GM18951 (cell line): ENCODE measurements at regions not wholly inside any gene's neighbourhood (a gene's known extent, or its start where the extent isn't known, plus 50 kb on each side); places are given as distances from the start of the nearest gene placed in this dataset.

Source experiments
- POLR2A ChIP-seq: IDR thresholded peaks from 4 replicates; pipeline ENCODE4 v1.6.1; 2011; ENCODE audit warnings: mild to moderate bottlenecking; ENCODE audit not compliant: insufficient read length, insufficient read depth; ENCODE audit errors: extremely low read depth
- in situ Hi-C: fragments of 300-500 bp; cut with MboI; formaldehyde crosslinking; loops from one replicate; pipeline ENCODE4 v1.12.0; 2022; ENCODE audit warnings: low sequenced_read_pairs, mixed read lengths, inconsistent platforms; ENCODE audit not compliant: unreplicated experiment

- in situ Hi-C loops = no loop called here
- no peak for TF ChIP-seq POLR2A
These were observed 485.1 kb downstream of the SOX5 start for GRCh38 chr12:23464241-23464812.

GRCh38 chr12:23472329-23472971 is 477.0 kb downstream of the SOX5 start:
- no peak for TF ChIP-seq POLR2A
- in situ Hi-C loops = no loop called here

DNA sequence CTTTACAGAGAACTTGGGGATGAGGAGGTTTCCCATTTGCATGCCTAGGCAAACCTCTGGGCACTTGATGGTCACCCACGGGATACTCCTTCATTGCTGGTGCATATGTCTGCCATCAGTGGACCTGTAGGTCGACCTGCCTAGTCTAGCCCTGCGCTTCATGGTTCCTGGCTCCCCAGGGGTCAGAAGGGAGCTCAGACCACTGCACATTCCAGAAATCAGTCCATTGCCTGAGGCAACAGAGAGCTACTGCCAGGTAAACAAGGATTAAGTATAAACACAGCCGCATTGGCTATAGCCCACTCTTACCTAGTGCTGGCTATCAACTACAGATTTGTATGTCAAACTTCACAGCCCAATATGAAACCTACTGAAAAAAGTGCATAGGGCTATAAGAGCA is 476.4 kb downstream of the SOX5 start:
- in situ Hi-C loops = no loop called here
- TF ChIP-seq POLR2A = no peak

- in situ Hi-C loops = no loop called here
These were observed 475.0 kb downstream of the SOX5 start for GRCh38 chr12:23474438-23474976.

More at GRCh38 chr12:23474438-23474976, 475.0 kb downstream of the SOX5 start:
- no peak for TF ChIP-seq POLR2A
